Neural progenitor cell (in vitro differentiated cells): ENCODE measurements at regions not wholly inside any gene's neighbourhood (a gene's known extent, or its start where the extent isn't known, plus 50 kb on each side); places are given as distances from the start of the nearest gene placed in this dataset.

ENCODE experiments used
- CTCF ChIP-seq: fragments of 200-600 bp; sonication (generic); IDR thresholded peaks from 2 replicates; pipeline ENCODE4 v1.5.1; 2017; ENCODE audit warnings: antibody characterized with exemption, mild to moderate bottlenecking
- EZH2 ChIP-seq: fragments of 200-600 bp; sonication (generic); IDR thresholded peaks from 2 replicates; pipeline ENCODE4 v1.6.1; 2017; ENCODE audit warnings: antibody characterized with exemption, mild to moderate bottlenecking, moderate library complexity

GRCh38 chr14:105904379-105904778 is 378.0 kb downstream of the TMEM121 start:
- TF ChIP-seq EZH2 = no peak
- TF ChIP-seq CTCF = no peak
